HG02678 (cell line): ENCODE measurements at regions not wholly inside any gene's neighbourhood (a gene's known extent, or its start where the extent isn't known, plus 50 kb on each side); places are given as distances from the start of the nearest gene placed in this dataset.
"Not testable (repeated sequence)": the region's sequence is repeated elsewhere in the genome, so short reads cannot be mapped to it uniquely, and the experiment has no call there.

Source experiments
- ATAC-seq: cut with Tn5 transposase; IDR thresholded peaks from one replicate; pipeline ENCODE4 v1.9.1; 2021; ENCODE audit warnings: mild to moderate bottlenecking, moderate library complexity; ENCODE audit not compliant: unreplicated experiment

GRCh38 chr14:57150449-57150848 is 118.3 kb downstream of the EXOC5 start:
- ATAC-seq, result no peak

- no peak for ATAC-seq
Measured at GRCh38 chr14:57139173-57139572, 129.5 kb downstream of the EXOC5 start.

GRCh38 chr14:57136669-57137328 is 131.9 kb downstream of the EXOC5 start:
- ATAC-seq, result no peak

- ATAC-seq, result not testable (repeated sequence)
Measured at GRCh38 chr14:57127809-57128208, 140.9 kb downstream of the EXOC5 start.

GRCh38 chr14:57122129-57122528 is 146.6 kb downstream of the EXOC5 start:
- no peak for ATAC-seq

- not testable (repeated sequence) for ATAC-seq
Measured at GRCh38 chr14:57112072-57112807, 156.5 kb downstream of the EXOC5 start.

GRCh38 chr14:57110411-57110810 is 158.3 kb downstream of the EXOC5 start:
- not testable (repeated sequence) for ATAC-seq

DNA sequence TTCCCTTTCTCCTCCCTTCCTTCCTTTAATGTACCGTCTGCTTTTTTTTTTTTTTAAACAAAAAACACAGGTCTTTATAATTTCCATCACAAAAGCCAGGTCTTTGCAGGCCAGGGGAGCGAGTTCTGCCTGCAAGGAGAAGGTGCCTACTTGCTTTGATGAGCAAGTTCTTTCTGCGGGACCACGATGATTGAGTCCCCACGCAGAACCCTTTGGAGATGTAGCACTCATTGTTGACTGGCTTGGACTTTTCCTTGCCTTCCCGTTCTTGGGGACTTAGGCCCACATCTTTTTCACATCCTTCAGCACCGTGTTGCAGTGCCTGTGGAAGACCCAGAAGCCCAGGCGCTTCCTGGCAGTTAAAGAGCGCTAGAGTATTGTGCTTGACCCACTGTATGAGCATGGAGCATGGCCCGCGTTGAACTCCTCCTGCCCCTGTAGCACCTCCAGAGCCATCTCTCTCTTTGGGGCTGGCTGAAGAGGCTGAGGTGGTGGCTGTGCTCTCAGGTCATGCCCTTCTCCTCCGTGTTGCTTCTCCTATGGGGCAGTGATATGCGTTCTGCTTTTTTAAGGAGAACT is 177.6 kb downstream of the EXOC5 start:
- ATAC-seq, result no peak

DNA sequence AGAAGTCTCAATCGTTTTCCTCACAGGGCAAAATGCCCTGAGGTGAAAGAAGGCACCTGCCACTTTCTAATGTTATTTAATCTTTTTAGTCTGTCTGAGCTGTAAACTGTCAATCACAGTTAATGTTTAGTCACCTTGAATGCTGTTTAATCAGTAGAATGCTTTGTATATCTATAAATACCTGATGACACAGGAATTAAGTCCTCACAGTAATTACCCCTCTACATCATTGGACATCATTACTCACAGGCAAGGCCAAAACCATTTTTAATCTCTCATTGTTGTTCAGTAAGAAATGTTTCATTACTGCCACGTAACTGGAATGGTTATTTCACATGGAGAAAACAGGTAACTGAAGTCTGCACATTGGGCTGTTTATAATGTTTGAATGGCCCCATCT is 178.8 kb downstream of the EXOC5 start:
- ATAC-seq, result no peak

DNA sequence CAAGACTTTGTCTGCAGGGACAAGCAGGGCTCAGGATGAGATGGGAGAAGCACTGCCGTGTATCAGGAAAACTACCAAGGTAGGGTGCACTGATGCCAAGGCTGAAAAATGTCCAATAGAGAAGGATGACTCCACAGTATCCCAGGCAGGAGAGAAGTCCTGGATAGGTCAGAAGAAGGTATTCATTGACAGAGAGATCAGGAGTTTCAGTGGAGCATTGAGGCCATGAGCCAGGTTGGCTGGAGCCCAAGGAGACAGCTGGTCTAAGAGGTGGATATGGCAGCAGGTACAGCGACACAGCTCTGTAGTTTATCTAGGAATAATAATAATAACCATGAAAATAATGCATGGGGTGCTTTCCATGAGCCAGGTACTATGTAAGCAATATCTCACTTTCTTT is 180.9 kb downstream of the EXOC5 start:
- no peak for ATAC-seq

DNA sequence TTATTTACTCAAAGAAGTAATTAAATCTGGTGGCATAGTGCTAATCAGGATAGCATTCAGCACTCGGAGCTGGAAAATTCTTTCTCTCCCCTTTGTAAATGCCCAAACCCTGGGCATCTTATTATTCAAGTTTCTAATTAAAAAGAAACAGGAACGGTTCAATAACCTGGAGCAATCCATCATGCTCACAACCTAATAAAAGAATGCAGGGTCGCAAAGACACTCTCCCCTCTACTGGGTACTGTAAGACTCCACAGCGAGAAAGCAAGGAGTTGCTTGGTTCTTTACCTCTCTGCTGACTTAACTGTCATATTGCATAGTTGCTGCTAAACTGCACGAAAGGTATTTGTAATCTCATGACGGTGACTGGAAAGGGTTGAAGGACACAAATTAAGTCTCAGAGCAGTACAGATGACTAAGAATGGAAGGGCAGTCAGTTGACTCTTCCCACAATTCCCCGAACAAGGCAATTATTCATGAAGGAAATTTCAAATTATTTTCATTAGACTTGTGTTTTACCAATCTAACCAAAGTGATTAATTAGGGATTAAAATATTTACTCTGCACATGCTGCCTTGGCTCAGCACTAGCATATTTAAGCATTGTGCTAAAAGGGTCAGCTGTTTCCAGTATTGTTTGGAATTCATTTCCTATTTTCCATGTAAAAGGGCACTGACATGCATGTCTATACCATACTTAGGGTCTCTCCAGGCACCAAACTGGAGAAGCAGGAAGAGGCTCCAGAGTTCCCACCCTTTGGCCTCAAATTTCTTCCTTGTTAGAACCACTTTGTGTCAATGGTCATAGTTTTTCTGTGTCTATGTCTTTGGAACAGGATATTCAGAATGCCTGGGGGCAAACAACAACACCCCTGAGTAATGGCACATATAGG is 182.2 kb downstream of the EXOC5 start:
- no peak for ATAC-seq

GRCh38 chr14:57085801-57086200 is 182.9 kb downstream of the EXOC5 start:
- ATAC-seq, result no peak

- ATAC-seq, result no peak
Measured at GRCh38 chr14:57085043-57085442, 183.7 kb downstream of the EXOC5 start.

- no peak for ATAC-seq
Measured at GRCh38 chr14:57080691-57081090, 188.0 kb downstream of the EXOC5 start.

DNA sequence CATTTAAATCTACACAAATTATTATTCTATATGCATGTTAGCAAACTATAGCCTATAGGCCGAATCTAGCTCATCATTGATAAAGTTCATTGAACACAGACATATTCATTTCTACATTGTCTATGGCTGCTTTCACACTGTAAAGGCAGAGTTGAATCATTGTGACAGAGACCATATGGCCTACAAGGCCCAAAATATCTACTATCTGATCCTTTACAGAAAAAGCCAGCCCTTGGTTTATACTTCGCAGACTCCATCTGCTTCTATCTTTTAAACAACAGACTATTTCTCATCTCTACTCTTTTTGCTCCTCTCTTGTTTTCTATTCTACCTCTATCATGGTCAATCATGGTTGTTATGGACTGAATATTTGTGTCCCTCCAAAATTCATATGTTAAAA is 190.7 kb downstream of the EXOC5 start:
- no peak for ATAC-seq

DNA sequence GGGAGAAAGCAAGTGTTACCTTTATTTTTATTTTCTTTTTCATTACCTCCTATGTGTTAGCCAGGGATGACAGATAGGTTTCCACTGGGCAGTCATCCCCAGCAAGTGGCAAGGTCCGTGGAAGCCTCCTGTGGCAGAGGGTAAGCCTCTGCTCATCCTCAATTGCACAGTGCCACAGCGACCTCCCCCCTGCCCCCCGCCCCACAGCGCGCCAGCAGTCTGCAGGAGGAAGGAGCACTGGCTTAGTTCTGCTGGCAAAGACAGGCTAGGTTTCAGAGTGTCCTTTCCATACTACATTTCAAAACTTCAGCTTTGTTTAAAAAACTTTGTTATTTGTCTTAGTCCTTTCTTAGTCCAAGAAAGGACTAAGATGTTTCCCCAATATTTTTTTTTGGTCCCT is 194.7 kb downstream of the EXOC5 start:
- no peak for ATAC-seq

DNA sequence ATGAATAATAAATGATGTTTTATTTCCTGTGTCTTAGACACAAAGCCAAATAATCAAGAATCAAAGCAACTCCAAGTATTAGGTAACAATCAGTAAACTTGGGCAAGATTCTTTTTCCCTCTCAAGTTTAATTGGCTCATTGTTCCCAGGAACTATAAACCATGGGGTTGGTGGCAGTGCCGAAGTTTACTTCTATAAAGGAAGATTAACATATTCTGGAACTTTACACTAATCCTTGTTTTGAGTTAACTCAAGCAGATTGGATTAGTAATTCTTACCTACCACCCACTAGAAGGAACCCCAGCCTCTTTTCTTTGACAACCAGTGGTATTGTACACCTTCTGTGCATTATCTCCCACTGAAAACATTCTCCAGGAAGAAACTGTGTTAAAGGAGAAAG is 197.1 kb downstream of the EXOC5 start:
- ATAC-seq, result no peak

DNA sequence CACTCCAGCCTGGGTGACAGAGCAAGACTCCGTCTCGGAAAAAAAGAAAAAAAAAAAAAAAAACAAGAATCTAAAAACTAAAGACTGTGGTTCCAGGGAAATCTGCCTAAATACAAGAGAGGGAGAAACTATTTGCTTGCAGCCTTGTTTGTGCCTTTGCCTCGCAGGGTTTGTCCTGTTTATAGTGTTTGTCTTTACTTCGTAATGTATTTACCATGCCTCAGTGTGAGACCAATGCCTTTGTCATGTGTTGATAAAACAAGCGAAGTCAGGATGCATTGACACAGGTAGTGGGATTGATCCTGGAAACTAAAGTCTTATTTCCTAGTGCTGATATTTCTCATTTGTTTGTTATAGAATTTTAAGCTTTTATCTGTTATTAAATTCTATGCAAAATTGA is 199.0 kb downstream of the EXOC5 start:
- no peak for ATAC-seq

GRCh38 chr14:57068511-57068910 is 200.2 kb downstream of the EXOC5 start:
- no peak for ATAC-seq

GRCh38 chr14:57066887-57067513 is 201.7 kb downstream of the EXOC5 start:
- ATAC-seq, result peak; percentile 65

- no peak for ATAC-seq
Measured at GRCh38 chr14:57066463-57066862, 202.2 kb downstream of the EXOC5 start.
